ENCODE measurements at regions not wholly inside any gene's neighbourhood (a gene's known extent, or its start where the extent isn't known, plus 50 kb on each side); places are given as distances from the start of the nearest gene placed in this dataset.

GRCh38 chr1:100626397-100626796 is 88.5 kb downstream of the GPR88 start:
- Histone ChIP-seq H3K36me3 (no peaks in the 10 kb centered on the region), H3K4me1 (no peaks in the 10 kb centered on the region), H3K9me3 (no peaks in the 10 kb centered on the region), H3K27me3 (no peaks in the 10 kb centered on the region), H3K4me3 (no peak overlapping the region), H3K27ac (no peak overlapping the region)
- intact Hi-C loops (cut with DNase I): no loop called here
- peak in 1 of 4 donors; percentile 13 for ATAC-seq
- TF ChIP-seq CTCF (IDR thresholded peaks at IDR 0.05) (no peak), POLR2A (IDR thresholded peaks at IDR 0.05) (no peak)
- DNase-seq: no peak
- WGBS (ENCODE audit: insufficient coverage, low coverage, low lambda C conversion rate, missing lambda C conversion rate): 36% methylated on average over 3 of the region's 3 CpGs

- no peak for TF ChIP-seq CTCF (IDR thresholded peaks at IDR 0.05)
- no peak for TF ChIP-seq POLR2A (IDR thresholded peaks at IDR 0.05)
- Histone ChIP-seq H3K4me3 (no peak overlapping the region), H3K27me3 (no peaks in the 10 kb centered on the region), H3K4me1 (no peaks in the 10 kb centered on the region), H3K27ac (no peak overlapping the region), H3K9me3 (no peaks in the 10 kb centered on the region), H3K36me3 (no peaks in the 10 kb centered on the region)
- intact Hi-C loops (cut with DNase I): no loop called here
- DNase-seq (no peak), ATAC-seq (peak; percentile 16 to 61 (median 38))
- WGBS (ENCODE audit: insufficient coverage, low coverage, low lambda C conversion rate, missing lambda C conversion rate): 66% methylated on average over 5 of the region's 5 CpGs
These were observed 89.2 kb downstream of the GPR88 start for GRCh38 chr1:100627054-100627716.

GRCh38 chr1:100627936-100628335 is 90.0 kb downstream of the GPR88 start:
- no peak for ATAC-seq
- WGBS (ENCODE audit: insufficient coverage, low coverage, low lambda C conversion rate, missing lambda C conversion rate): 68% methylated on average over 2 of the region's 3 CpGs

GRCh38 chr1:100628631-100629081 is 90.7 kb downstream of the GPR88 start:
- Histone ChIP-seq H3K9me3 (no peaks in the 10 kb centered on the region), H3K4me3 (no peak overlapping the region), H3K27ac (no peak overlapping the region), H3K4me1 (no peaks in the 10 kb centered on the region), H3K27me3 (no peaks in the 10 kb centered on the region), H3K36me3 (no peaks in the 10 kb centered on the region)
- WGBS (ENCODE audit: insufficient coverage, low coverage, low lambda C conversion rate, missing lambda C conversion rate): 37% methylated on average over 4 of the region's 4 CpGs
- intact Hi-C loops (cut with DNase I): no loop called here
- DNase-seq (no peak), ATAC-seq (peak; percentile 47 to 77 (median 64))
- TF ChIP-seq POLR2A (IDR thresholded peaks at IDR 0.05) (no peak), CTCF (IDR thresholded peaks at IDR 0.05) (no peak)

More at GRCh38 chr1:100627936-100628335, 90.0 kb downstream of the GPR88 start:
- Histone ChIP-seq H3K9me3 (no peaks in the 10 kb centered on the region), H3K4me1 (no peaks in the 10 kb centered on the region), H3K4me3 (no peak overlapping the region), H3K27me3 (no peaks in the 10 kb centered on the region), H3K27ac (no peak overlapping the region), H3K36me3 (no peaks in the 10 kb centered on the region)
- DNase-seq: no peak
- intact Hi-C loops (cut with DNase I): no loop called here
- TF ChIP-seq POLR2A (IDR thresholded peaks at IDR 0.05): no peak

GRCh38 chr1:100629391-100629790 is 90.2 kb upstream of the VCAM1 start:
- Histone ChIP-seq H3K36me3 (no peaks in the 10 kb centered on the region), H3K9me3 (no peaks in the 10 kb centered on the region), H3K4me3 (no peak overlapping the region), H3K4me1 (no peaks in the 10 kb centered on the region), H3K27ac (no peak overlapping the region), H3K27me3 (no peaks in the 10 kb centered on the region)
- DNase-seq (no peak), ATAC-seq (peak in 1 of 4 donors; percentile 32)
- intact Hi-C loops (cut with DNase I): no loop called here
- no peak for TF ChIP-seq POLR2A (IDR thresholded peaks at IDR 0.05)
- TF ChIP-seq CTCF (IDR thresholded peaks at IDR 0.05): no peak
